HG02610 (cell line): ENCODE measurements at regions not wholly inside any gene's neighbourhood (a gene's known extent, or its start where the extent isn't known, plus 50 kb on each side); places are given as distances from the start of the nearest gene placed in this dataset.
A peak's percentile ranks its signal among the peaks of the same experiment; 100 is the strongest.

ENCODE experiments used
- ATAC-seq: cut with Tn5 transposase; IDR thresholded peaks from one replicate; pipeline ENCODE4 v1.9.1; 2021; ENCODE audit warnings: mild to moderate bottlenecking, moderate library complexity; ENCODE audit not compliant: unreplicated experiment

GRCh38 chr10:31587691-31588090 is 268.7 kb downstream of the ZEB1 start:
- ATAC-seq = no peak

GRCh38 chr10:31586723-31587638 is 268.0 kb downstream of the ZEB1 start:
- ATAC-seq = no peak

- no peak for ATAC-seq
These were observed 265.9 kb downstream of the ZEB1 start for GRCh38 chr10:31584876-31585275.

GRCh38 chr10:31584098-31584631 is 265.1 kb downstream of the ZEB1 start:
- ATAC-seq = no peak

GRCh38 chr10:31583293-31583692 is 264.3 kb downstream of the ZEB1 start:
- ATAC-seq = no peak

- no peak for ATAC-seq
These were observed 263.5 kb downstream of the ZEB1 start for GRCh38 chr10:31582365-31583052.

- ATAC-seq = peak; percentile 82
These were observed 262.8 kb downstream of the ZEB1 start for GRCh38 chr10:31581741-31582323.

GRCh38 chr10:31580646-31581045 is 261.6 kb downstream of the ZEB1 start:
- no peak for ATAC-seq
